ENCODE measurements at regions not wholly inside any gene's neighbourhood (a gene's known extent, or its start where the extent isn't known, plus 50 kb on each side); places are given as distances from the start of the nearest gene placed in this dataset.

- no peak for DNase-seq
- no peaks in the 10 kb centered on the region for H3K36me3 ChIP-seq
- no peak overlapping the region for H3K4me3 ChIP-seq
- no peak for TF ChIP-seq CTCF (IDR thresholded peaks at IDR 0.05)
- ATAC-seq: no peak
- no peaks in the 10 kb centered on the region for H3K9me3 ChIP-seq
- H3K27me3 ChIP-seq: no peaks in the 10 kb centered on the region
- H3K27ac ChIP-seq: no peak overlapping the region
- intact Hi-C loops (cut with DNase I): no loop called here
- no peaks in the 10 kb centered on the region for H3K4me1 ChIP-seq
Observed at GRCh38 chr6:142624978-142625715, 319.8 kb downstream of the HIVEP2 start.

GRCh38 chr6:142627474-142627873 lies 317.5 kb downstream of the HIVEP2 start:
- intact Hi-C loops (cut with DNase I): no loop called here
- no peak for DNase-seq
- H3K27me3 ChIP-seq: no peaks in the 10 kb centered on the region
- TF ChIP-seq CTCF (IDR thresholded peaks at IDR 0.05): no peak
- H3K36me3 ChIP-seq: no peaks in the 10 kb centered on the region
- H3K27ac ChIP-seq: no peak overlapping the region
- H3K9me3 ChIP-seq: no peaks in the 10 kb centered on the region
- H3K4me3 ChIP-seq: no peak overlapping the region
- no peak for ATAC-seq
- H3K4me1 ChIP-seq: no peaks in the 10 kb centered on the region

DNA sequence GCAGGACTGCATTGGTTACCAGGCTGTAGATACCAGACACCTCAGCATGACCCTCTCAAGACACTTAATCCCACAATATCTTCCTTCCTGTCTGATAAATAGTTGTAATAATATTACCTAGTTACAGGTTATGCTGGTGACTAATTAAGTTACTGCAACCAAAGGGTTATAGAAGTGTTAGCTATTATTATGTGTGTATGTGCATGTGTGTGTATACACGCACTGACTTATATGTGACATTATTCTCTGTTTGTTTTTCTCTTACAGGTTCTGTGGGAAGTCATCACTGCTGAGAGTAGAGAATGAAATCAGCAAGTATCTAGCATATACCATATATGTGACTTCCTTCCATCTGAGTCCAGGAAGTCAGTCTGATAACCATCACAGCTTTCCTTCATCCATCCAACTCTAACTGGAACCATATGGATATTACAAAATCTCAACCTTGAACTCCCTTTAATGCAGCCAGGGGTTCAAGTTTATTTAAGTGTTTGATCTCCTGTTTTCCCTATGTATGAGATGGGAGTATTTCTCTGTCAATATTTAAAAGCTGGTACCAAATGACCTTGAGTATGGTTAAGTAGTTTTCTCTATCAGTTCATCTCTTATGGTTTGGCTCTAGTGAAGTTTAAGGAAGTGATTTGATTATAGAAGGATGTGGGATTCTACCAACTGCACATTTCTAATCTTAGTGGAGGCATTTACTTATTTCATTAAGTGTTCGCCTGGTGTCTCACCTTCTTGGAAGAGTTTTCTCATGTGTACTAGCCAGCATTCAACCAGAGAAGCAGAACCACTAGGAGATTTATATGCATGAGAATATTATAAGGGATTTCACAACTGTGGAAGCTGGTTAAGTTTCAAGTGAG lies 313.2 kb downstream of the HIVEP2 start:
- no peak for DNase-seq
- no peak for ATAC-seq
- Histone ChIP-seq H3K9me3 (no peaks in the 10 kb centered on the region), H3K4me3 (no peak overlapping the region), H3K36me3 (no peaks in the 10 kb centered on the region), H3K4me1 (no peaks in the 10 kb centered on the region), H3K27me3 (no peaks in the 10 kb centered on the region), H3K27ac (no peak overlapping the region)
- TF ChIP-seq CTCF (IDR thresholded peaks at IDR 0.05): no peak
- intact Hi-C loops (cut with DNase I): no loop called here

DNA sequence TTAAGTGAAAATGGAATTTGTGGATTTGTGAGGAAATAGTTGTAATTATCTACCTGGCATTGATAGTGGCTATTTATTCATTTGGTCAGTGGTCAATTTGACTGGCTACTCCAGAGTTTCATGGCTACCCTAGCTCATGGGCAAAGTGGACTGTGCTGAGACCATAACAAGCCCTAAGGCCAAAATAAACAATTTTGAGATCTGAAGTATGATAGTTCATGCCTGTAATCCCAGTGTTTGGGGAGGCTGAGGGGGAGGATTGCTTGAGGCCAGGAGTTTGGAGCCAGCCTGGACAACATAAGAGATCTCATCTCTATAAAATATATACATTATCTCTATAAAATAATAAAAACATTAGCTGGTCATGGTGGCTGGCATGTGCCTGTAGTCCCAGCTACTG lies 311.7 kb downstream of the HIVEP2 start:
- no peaks in the 10 kb centered on the region for H3K4me1 ChIP-seq
- DNase-seq (no peak), ATAC-seq (no peak)
- no peak overlapping the region for H3K27ac ChIP-seq
- TF ChIP-seq CTCF (IDR thresholded peaks at IDR 0.05): no peak
- intact Hi-C loops (cut with DNase I): no loop called here
- no peak overlapping the region for H3K4me3 ChIP-seq
- H3K9me3 ChIP-seq: no peaks in the 10 kb centered on the region
- H3K27me3 ChIP-seq: no peaks in the 10 kb centered on the region
- no peaks in the 10 kb centered on the region for H3K36me3 ChIP-seq

GRCh38 chr6:142635130-142635529 lies 309.8 kb downstream of the HIVEP2 start:
- H3K9me3 ChIP-seq: no peaks in the 10 kb centered on the region
- no peaks in the 10 kb centered on the region for H3K36me3 ChIP-seq
- intact Hi-C loops (cut with DNase I): no loop called here
- no peak for TF ChIP-seq CTCF (IDR thresholded peaks at IDR 0.05)
- no peak overlapping the region for H3K27ac ChIP-seq
- DNase-seq (no peak), ATAC-seq (no peak)
- H3K27me3 ChIP-seq: no peaks in the 10 kb centered on the region
- H3K4me1 ChIP-seq: no peaks in the 10 kb centered on the region
- H3K4me3 ChIP-seq: no peak overlapping the region

All from upper lobe of right lung (tissue), 1 donor.